GM12878 (cell line): ENCODE measurements at regions not wholly inside any gene's neighbourhood (a gene's known extent, or its start where the extent isn't known, plus 50 kb on each side); places are given as distances from the start of the nearest gene placed in this dataset.

ENCODE experiments used
- ATAC-seq: fragments of 200-7000 bp; cut with Tn5 transposase; 3 replicates; pipeline ENCODE4 v1.9.1; 2020; ENCODE audit warnings: mild to moderate bottlenecking, moderate library complexity
- BruUV-seq: library from RNA; stranded (reverse); fragments of 400-500 nt; replicated peaks from 2 replicates; lab custom pipeline; 2021; lab: Mats Ljungman, UMichigan
- CTCF ChIA-PET: fragments of 300-600 bp; sonication (Branson Sonifier 250); formaldehyde crosslinking; extraction: SDS; loops from one replicate; lab custom pipeline; 2021; ENCODE audit warnings: inconsistent platforms; lab: Yijun Ruan, JAX
- POLR2A ChIA-PET: fragments of 350-600 bp; formaldehyde crosslinking; extraction: SDS; loops from one replicate; lab custom pipeline; 2021; ENCODE audit warnings: inconsistent platforms; lab: Charles Lee
- RAD21 ChIA-PET: fragments of 300-600 bp; sonication (Branson Sonifier 250); formaldehyde crosslinking; loops from one replicate; lab custom pipeline; 2023; ENCODE audit warnings: antibody characterized with exemption; ENCODE audit not compliant: unreplicated experiment; lab: Charles Lee
- SMC1A ChIA-PET: fragments of 300-600 bp; sonication (Branson Sonifier 250); formaldehyde crosslinking; loops from one replicate; lab custom pipeline; 2023; ENCODE audit not compliant: unreplicated experiment, uncharacterized antibody; lab: Charles Lee
- DNase-seq: peaks from one replicate; pipeline ENCODE4 v3.0.0-alpha.2; 2011; ENCODE audit warnings: low read depth, low spot score
- FAIRE-seq: peaks from 3 replicates; lab custom pipeline; 2011; peaks lifted over from hg19 to GRCh38; lab: Jason Lieb, UNC
- H2AFZ ChIP-seq: 2 replicates; pipeline ENCODE4 v1.6.0; 2011; ENCODE audit warnings: low read depth, low read length, control low read depth; ENCODE audit not compliant: control insufficient read depth
- H3K27ac ChIP-seq: 2 replicates; pipeline ENCODE4 v1.5.1; 2011; ENCODE audit warnings: control low read depth; ENCODE audit not compliant: control insufficient read depth, insufficient read depth
- H3K27me3 ChIP-seq, 2 experiments: replicated peaks in 1 of 2; 2 replicates each; pipeline versions ENCODE4 v1.6.0 to v1.6.1; 2011; ENCODE audit warnings: low read length in 1 of 2; ENCODE audit not compliant: control insufficient read depth in 2 of 2, insufficient read depth in 2 of 2
- H3K36me3 ChIP-seq, 2 experiments: 2 replicates each; pipeline ENCODE4 v1.5.1; 2011; ENCODE audit warnings: low read length in 1 of 2; ENCODE audit not compliant: control insufficient read depth in 2 of 2, insufficient read depth in 2 of 2
- H3K4me1 ChIP-seq: 2 replicates; pipeline ENCODE4 v1.6.1; 2011; ENCODE audit warnings: mild to moderate bottlenecking, low read length, moderate library complexity, mixed read lengths; ENCODE audit not compliant: control insufficient read depth, insufficient read depth
- H3K4me2 ChIP-seq: 2 replicates; pipeline ENCODE4 v1.6.0; 2011; ENCODE audit warnings: control low read depth; ENCODE audit not compliant: control insufficient read depth, insufficient read depth
- H3K4me3 ChIP-seq: fragments of 200-600 bp; sonication (generic); 2 replicates; pipeline ENCODE4 v1.5.1; 2016
- H3K79me2 ChIP-seq: 2 replicates; pipeline ENCODE4 v1.6.0; 2011; ENCODE audit warnings: low read length; ENCODE audit not compliant: control insufficient read depth, insufficient read depth
- H3K9ac ChIP-seq: 2 replicates; pipeline ENCODE4 v1.8.0; 2011; ENCODE audit warnings: low read length, control low read depth, mixed read lengths; ENCODE audit not compliant: control insufficient read depth, insufficient read depth
- H3K9me3 ChIP-seq: replicated peaks from 3 replicates; pipeline ENCODE4 v1.5.1; 2011; ENCODE audit warnings: mild to moderate bottlenecking, low read length; ENCODE audit not compliant: control insufficient read depth, insufficient read depth
- H4K20me1 ChIP-seq: 2 replicates; pipeline ENCODE4 v1.6.0; 2011; ENCODE audit not compliant: control insufficient read depth, insufficient read depth
- ASH2L ChIP-seq: fragments of 300-600, 200-600 bp; sonication (generic); IDR thresholded peaks from 2 replicates; pipeline ENCODE4 v1.6.1; 2017; ENCODE audit warnings: low read depth, mild to moderate bottlenecking, borderline replicate concordance
- ATF3 ChIP-seq: IDR thresholded peaks from 2 replicates; pipeline ENCODE4 v1.6.1; 2011; ENCODE audit warnings: low read depth, mild to moderate bottlenecking, low read length, moderate library complexity, borderline replicate concordance; ENCODE audit errors: extremely low read depth
- HCFC1 ChIP-seq: fragments of 150-350 bp; IDR thresholded peaks from 2 replicates; pipeline ENCODE4 v1.6.1; 2014; ENCODE audit warnings: low read length
- IRF5 ChIP-seq: fragments of 450-650 bp; IDR thresholded peaks from 2 replicates; pipeline ENCODE4 v1.6.1; 2017; ENCODE audit warnings: borderline replicate concordance
- PML ChIP-seq: IDR thresholded peaks from 2 replicates; pipeline ENCODE4 v1.6.1; 2012; ENCODE audit warnings: low read length, inconsistent platforms
- SIX5 ChIP-seq: IDR thresholded peaks from 2 replicates; pipeline ENCODE4 v1.6.1; 2011; ENCODE audit warnings: mild to moderate bottlenecking, low read depth, low read length, moderate library complexity; ENCODE audit not compliant: severe bottlenecking
- ZBTB11 ChIP-seq: fragments of 450-650 bp; formaldehyde crosslinking; IDR thresholded peaks from 2 replicates; pipeline ENCODE4 v1.5.0; 2022; ENCODE audit warnings: mild to moderate bottlenecking, missing genetic modification characterization
- ZNF687 ChIP-seq: fragments of 450-650 bp; IDR thresholded peaks from 2 replicates; pipeline ENCODE4 v1.6.1; 2017; ENCODE audit warnings: mild to moderate bottlenecking, moderate library complexity
- WGBS: methylation state at CpG from one replicate; pipeline ENCODE4 v1.1.6; 2016; ENCODE audit warnings: low lambda C conversion rate; ENCODE audit not compliant: insufficient replicate concordance, insufficient coverage; ENCODE audit errors: missing lambda C conversion rate; 5-methylcytosine and 5-hydroxymethylcytosine counted together
- in situ Hi-C: fragments of 300-500 bp; cut with MboI; formaldehyde crosslinking; loops from 9 replicates; pipeline ENCODE4 v1.14.3; 2018; ENCODE audit warnings: mixed read lengths
- intact Hi-C: fragments of 100-400 bp; cut with micrococcal nuclease; formaldehyde crosslinking; loops from one replicate; pipeline ENCODE4 v1.14.2; 2022; ENCODE audit not compliant: unreplicated experiment

GRCh38 chr6:148155293-148155692 lies 187.3 kb upstream of the SASH1 start (continued):
- TF ChIP-seq ZBTB11: no peak
- no peak for TF ChIP-seq PML

GRCh38 chr6:148157841-148158240 lies 184.8 kb upstream of the SASH1 start:
- H3K27ac ChIP-seq: no peak overlapping the region
- no peaks in the 10 kb centered on the region for H3K4me1 ChIP-seq
- ATAC-seq (no peak), DNase-seq (no peak), FAIRE-seq (no peak)
- no peaks in the 10 kb centered on the region for H3K9me3 ChIP-seq
- POLR2A ChIA-PET: no interaction called here
- in situ Hi-C loops: no loop called here
- no peaks in the 10 kb centered on the region for H3K79me2 ChIP-seq
- H3K9ac ChIP-seq: no peak overlapping the region
- H3K4me3 ChIP-seq: no peak overlapping the region
- H3K27me3 ChIP-seq: no peaks in the 10 kb centered on the region; a peak in 1 of 4 replicates
- no peak overlapping the region for H3K4me2 ChIP-seq
- 40% methylated on average over 4 of the region's 4 CpGs for WGBS
- no TSS peak for BruUV-seq
- SMC1A ChIA-PET: no interaction called here
- no peaks in the 10 kb centered on the region for H3K36me3 ChIP-seq
- RAD21 ChIA-PET: no interaction called here
- CTCF ChIA-PET: interaction anchor here (0.6 to 1.4 kb wide), 3 partner anchors 19 to 35 kb away, joined by 3 to 6 read pairs (median 3); no protein-coding TSS in a partner anchor
- no peaks in the 10 kb centered on the region for H4K20me1 ChIP-seq
- no peak overlapping the region for H2AFZ ChIP-seq
- intact Hi-C loops: no loop called here
- no peak for TF ChIP-seq ZNF687
- no peak for TF ChIP-seq SIX5
- no peak for TF ChIP-seq ATF3
- TF ChIP-seq ZBTB11: no peak
- no peak for TF ChIP-seq HCFC1
- TF ChIP-seq IRF5: no peak
- TF ChIP-seq ASH2L: no peak
